Gastroesophageal sphincter (tissue), 4 donors: ENCODE measurements at regions not wholly inside any gene's neighbourhood (a gene's known extent, or its start where the extent isn't known, plus 50 kb on each side); places are given as distances from the start of the nearest gene placed in this dataset.

Experiments used
- ATAC-seq: fragments of 150-250 bp; one replicate; pipeline ENCODE4 v1.9.1; 2016; ENCODE audit warnings: mild to moderate bottlenecking, moderate library complexity
- H3K27ac ChIP-seq, 4 donors: fragments of 200-600 bp; sonication (generic) in 3 of 4; 1 replicate in 3 of 4; 2 replicates in 1 of 4; pipeline ENCODE4 v1.5.1; 2016 to 2019
- H3K27me3 ChIP-seq: fragments of 200-600 bp; sonication (generic); one replicate; pipeline ENCODE4 v1.5.1; 2019
- H3K36me3 ChIP-seq, 2 donors: fragments of 200-600 bp; sonication (generic); one replicate each; pipeline ENCODE4 v1.5.1; 2019; ENCODE audit warnings: control low read depth in 1 of 2
- H3K4me1 ChIP-seq, 3 donors: fragments of 200-600 bp; sonication (generic); 1 replicate in 2 of 3; 2 replicates in 1 of 3; pipeline ENCODE4 v1.5.1; 2016 to 2019; ENCODE audit warnings: control low read depth in 2 of 3
- H3K4me3 ChIP-seq, 2 donors: fragments of 200-600 bp; sonication (generic); one replicate each; pipeline ENCODE4 v1.5.1; 2019; ENCODE audit warnings: mild to moderate bottlenecking in 1 of 2, moderate library complexity in 1 of 2
- H3K9me3 ChIP-seq, 3 donors: fragments of 200-600 bp; sonication (generic); one replicate each; pipeline ENCODE4 v1.5.1; 2017 to 2019; ENCODE audit warnings: control low read depth in 2 of 3
- CTCF ChIP-seq, 4 experiments: fragments of 200-600 bp in 2 of 4; fragments of 450-650 bp in 2 of 4; sonication (generic) in 1 of 4; IDR thresholded peaks; one replicate each; pipeline ENCODE4 v1.5.1; 2017 to 2019; ENCODE audit warnings: antibody characterized with exemption in 4 of 4, mild to moderate bottlenecking in 2 of 4, moderate library complexity in 2 of 4
- EP300 ChIP-seq: sonication (generic); formaldehyde crosslinking; IDR thresholded peaks from one replicate; pipeline ENCODE4 v1.6.1; 2017; ENCODE audit warnings: antibody characterized with exemption, mild to moderate bottlenecking
- POLR2A ChIP-seq, 2 donors: fragments of 450-650 bp; IDR thresholded peaks; one replicate each; pipeline ENCODE4 v1.6.1; 2017; ENCODE audit warnings: antibody characterized with exemption in 2 of 2, mild to moderate bottlenecking in 2 of 2, moderate library complexity in 1 of 2
- POLR2AphosphoS5 ChIP-seq: sonication (generic); formaldehyde crosslinking; IDR thresholded peaks from one replicate; pipeline ENCODE4 v1.6.1; 2017; ENCODE audit warnings: antibody characterized with exemption
- WGBS, 2 donors: methylation state at CpG; one replicate each; pipeline ENCODE4 v1.1.5; 2018; ENCODE audit warnings: low coverage in 1 of 2; 5-methylcytosine and 5-hydroxymethylcytosine counted together

GRCh38 chr15:31585240-31585639 lies 258.6 kb downstream of the KLF13 start:
- TF ChIP-seq POLR2AphosphoS5 (no peak), POLR2A (IDR thresholded peaks at IDR 0.05) (no peak), CTCF (IDR thresholded peaks at IDR 0.05) (no peak), EP300 (no peak)
- no peak overlapping the region for H3K4me3 ChIP-seq
- no peaks in the 10 kb centered on the region for H3K36me3 ChIP-seq
- WGBS, 2 donors, result 75% methylated on average over 5 of the region's 9 CpGs; no CpG with 5 or more reads in 1 of the 2 donors
- H3K27me3 ChIP-seq, result no peaks in the 10 kb centered on the region
- peaks cover 0 to 32% (median 0%) of the 10 kb centered on the region in 3 donors for H3K9me3 ChIP-seq
- no peaks in the 10 kb centered on the region for H3K4me1 ChIP-seq
- no peak for ATAC-seq
- H3K27ac ChIP-seq, result no peak overlapping the region

- peaks cover 0 to 21% (median 0%) of the 10 kb centered on the region in 3 donors for H3K9me3 ChIP-seq
These were observed 260.2 kb downstream of the KLF13 start for GRCh38 chr15:31586841-31587240.

GRCh38 chr15:31587583-31587982 lies 260.9 kb downstream of the KLF13 start:
- no peaks in the 10 kb centered on the region for H3K36me3 ChIP-seq
- ATAC-seq, result no peak
- no peak overlapping the region for H3K4me3 ChIP-seq
- H3K27me3 ChIP-seq, result no peaks in the 10 kb centered on the region
- H3K4me1 ChIP-seq, result no peaks in the 10 kb centered on the region
- H3K27ac ChIP-seq, result no peak overlapping the region
- peaks cover 0 to 13% (median 0%) of the 10 kb centered on the region in 3 donors for H3K9me3 ChIP-seq
- WGBS, 2 donors, result 78 to 92% methylated on average over 4 of the region's 4 CpGs
- TF ChIP-seq CTCF (IDR thresholded peaks at IDR 0.05), result no peak
- TF ChIP-seq POLR2AphosphoS5, result no peak
- no peak for TF ChIP-seq POLR2A (IDR thresholded peaks at IDR 0.05)
- TF ChIP-seq EP300, result no peak

More at GRCh38 chr15:31586841-31587240, 260.2 kb downstream of the KLF13 start:
- WGBS, 2 donors, result 60 to 94% methylated on average over 1 to 3 of the region's 4 CpGs
- no peaks in the 10 kb centered on the region for H3K27me3 ChIP-seq
- H3K4me3 ChIP-seq, result no peak overlapping the region
- no peak for ATAC-seq
- H3K4me1 ChIP-seq, result no peaks in the 10 kb centered on the region
- TF ChIP-seq POLR2A (IDR thresholded peaks at IDR 0.05), result no peak
- TF ChIP-seq EP300, result no peak
- no peak for TF ChIP-seq POLR2AphosphoS5
- no peak for TF ChIP-seq CTCF (IDR thresholded peaks at IDR 0.05)
- no peak overlapping the region for H3K27ac ChIP-seq
- no peaks in the 10 kb centered on the region for H3K36me3 ChIP-seq

- ATAC-seq, result no peak
- Histone ChIP-seq H3K9me3 (peaks cover 0 to 6% (median 0%) of the 10 kb centered on the region in 3 donors), H3K27ac (no peak overlapping the region), H3K27me3 (no peaks in the 10 kb centered on the region), H3K4me1 (no peaks in the 10 kb centered on the region), H3K4me3 (no peak overlapping the region), H3K36me3 (no peaks in the 10 kb centered on the region)
- no peak for TF ChIP-seq POLR2A (IDR thresholded peaks at IDR 0.05)
- TF ChIP-seq EP300, result no peak
- TF ChIP-seq CTCF (IDR thresholded peaks at IDR 0.05), result no peak
- 33 to 71% methylated on average over 2 to 4 of the region's 4 CpGs for WGBS, 2 donors
These were observed 264.0 kb downstream of the KLF13 start for GRCh38 chr15:31590609-31591008.

GRCh38 chr15:31591908-31592307 lies 265.3 kb downstream of the KLF13 start:
- no peaks in the 10 kb centered on the region for H3K27me3 ChIP-seq
- H3K36me3 ChIP-seq, result no peaks in the 10 kb centered on the region
- TF ChIP-seq CTCF (IDR thresholded peaks at IDR 0.05), result no peak
- TF ChIP-seq POLR2A (IDR thresholded peaks at IDR 0.05), result no peak
- TF ChIP-seq EP300, result no peak
- TF ChIP-seq POLR2AphosphoS5, result no peak
- no peak overlapping the region for H3K4me3 ChIP-seq
- no peak overlapping the region for H3K27ac ChIP-seq
- ATAC-seq, result no peak
- peaks cover 0 to 6% (median 0%) of the 10 kb centered on the region in 3 donors for H3K9me3 ChIP-seq
- no peaks in the 10 kb centered on the region for H3K4me1 ChIP-seq
